ENCODE measurements at regions not wholly inside any gene's neighbourhood (a gene's known extent, or its start where the extent isn't known, plus 50 kb on each side); places are given as distances from the start of the nearest gene placed in this dataset.

- TF ChIP-seq ZFX (IDR thresholded peaks at IDR 0.05) (no peak), CTCF (conservative IDR thresholded peaks at IDR 0.05) (no peak)
- no peak overlapping the region for H3K27ac ChIP-seq
Observed at GRCh38 chr3:3615533-3615932, 183.7 kb upstream of the LRRN1 start.

DNA sequence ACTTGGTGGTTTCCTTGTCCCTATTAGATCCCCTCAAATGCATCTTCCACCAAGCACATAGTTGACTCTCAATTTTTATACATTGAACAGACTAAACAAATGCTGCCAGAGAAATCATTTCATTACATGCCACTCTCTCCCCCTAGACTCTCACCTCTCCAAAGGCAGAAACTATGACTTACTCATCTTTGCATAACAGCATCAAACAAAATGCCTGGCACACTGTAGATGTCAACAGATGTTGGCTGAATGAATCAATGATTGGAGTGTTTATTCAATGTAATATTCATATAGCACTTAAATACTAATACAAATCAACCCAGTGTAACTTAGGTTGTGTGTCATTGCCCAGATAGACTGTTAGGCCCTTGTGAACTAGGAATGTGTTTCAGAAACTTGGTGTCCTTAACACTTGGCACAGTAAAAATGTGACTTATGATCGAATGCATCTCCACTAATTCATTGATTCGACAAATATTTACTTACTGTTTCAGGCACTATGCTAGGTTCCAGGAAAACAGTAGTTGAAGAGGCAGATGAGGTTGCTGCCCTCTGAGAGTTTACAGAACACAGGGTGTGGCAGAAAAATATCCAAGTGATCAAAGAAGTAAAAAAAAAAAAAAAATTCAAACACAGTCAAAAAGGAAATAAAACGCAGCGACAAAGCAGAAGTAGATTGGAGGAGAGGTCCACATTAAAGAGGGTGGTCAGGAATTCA is 188.5 kb upstream of the LRRN1 start:
- no peak overlapping the region for H3K27ac ChIP-seq
- TF ChIP-seq ZFX (IDR thresholded peaks at IDR 0.05) (no peak), CTCF (conservative IDR thresholded peaks at IDR 0.05) (no peak)

DNA sequence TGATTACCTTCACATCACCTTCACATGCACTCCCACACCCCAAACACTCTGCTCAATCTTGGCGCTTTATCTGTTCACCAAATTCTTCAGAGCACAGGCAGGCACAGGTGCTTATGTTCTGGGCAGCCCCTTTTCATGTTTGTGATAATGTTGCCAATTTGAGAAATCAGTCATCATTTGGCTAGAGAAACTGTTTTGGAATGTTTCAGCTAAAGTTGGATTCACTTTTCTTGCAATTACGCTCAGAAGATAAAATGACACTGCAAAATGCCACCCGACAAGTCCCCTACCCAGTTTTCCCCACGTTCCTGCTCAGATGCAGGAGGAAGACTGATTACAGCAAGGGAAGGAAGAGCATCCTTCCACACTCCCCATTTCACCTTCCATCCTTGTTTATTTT is 192.9 kb upstream of the LRRN1 start:
- no peak for TF ChIP-seq ZFX (IDR thresholded peaks at IDR 0.05)
- no peak for TF ChIP-seq CTCF (conservative IDR thresholded peaks at IDR 0.05)
- no peak overlapping the region for H3K27ac ChIP-seq

GRCh38 chr3:3605226-3605625 is 194.0 kb upstream of the LRRN1 start:
- TF ChIP-seq CTCF (conservative IDR thresholded peaks at IDR 0.05) (no peak), ZFX (IDR thresholded peaks at IDR 0.05) (no peak)
- H3K27ac ChIP-seq = no peak overlapping the region

- H3K27ac ChIP-seq = no peak overlapping the region
- TF ChIP-seq CTCF (conservative IDR thresholded peaks at IDR 0.05) = no peak
- no peak for TF ChIP-seq ZFX (IDR thresholded peaks at IDR 0.05)
Observed at GRCh38 chr3:3603351-3603750, 195.9 kb upstream of the LRRN1 start.

- H3K27ac ChIP-seq = peak overlapping the region; percentile 27
- no peak for TF ChIP-seq CTCF (conservative IDR thresholded peaks at IDR 0.05)
Observed at GRCh38 chr3:3600665-3601340, 198.4 kb upstream of the LRRN1 start.

- no peak overlapping the region for H3K27ac ChIP-seq
- no peak for TF ChIP-seq ZFX (IDR thresholded peaks at IDR 0.05)
- TF ChIP-seq CTCF (conservative IDR thresholded peaks at IDR 0.05) = no peak
Observed at GRCh38 chr3:3599016-3599415, 200.2 kb upstream of the LRRN1 start.

Measured in C4-2B (cell line).